ENCODE measurements at regions not wholly inside any gene's neighbourhood (a gene's known extent, or its start where the extent isn't known, plus 50 kb on each side); places are given as distances from the start of the nearest gene placed in this dataset.
"Not testable (repeated sequence)": the region's sequence is repeated elsewhere in the genome, so short reads cannot be mapped to it uniquely, and the experiment has no call there.

- not testable (repeated sequence) for DNase-seq
These were observed 85.1 kb upstream of the MAP4 start for GRCh38 chr3:48101301-48101650.

- DNase-seq, result no peak
These were observed 76.1 kb upstream of the MAP4 start for GRCh38 chr3:48092270-48092669.

GRCh38 chr3:48090166-48090939 is 74.1 kb upstream of the MAP4 start:
- DNase-seq, result no peak

GRCh38 chr3:48088749-48089466 is 72.7 kb upstream of the MAP4 start:
- DNase-seq, result peak; percentile 98

- DNase-seq, result peak; percentile 72
These were observed 72.0 kb upstream of the MAP4 start for GRCh38 chr3:48088056-48088748.

- no peak for DNase-seq
These were observed 70.5 kb upstream of the MAP4 start for GRCh38 chr3:48086705-48087104.

GRCh38 chr3:48084929-48085328 is 68.7 kb upstream of the MAP4 start:
- no peak for DNase-seq

- DNase-seq, result no peak
These were observed 68.0 kb upstream of the MAP4 start for GRCh38 chr3:48084170-48084569.

- no peak for DNase-seq
These were observed 66.5 kb upstream of the MAP4 start for GRCh38 chr3:48082580-48083184.

- no peak for DNase-seq
These were observed 61.6 kb upstream of the MAP4 start for GRCh38 chr3:48077815-48078214.

- no peak for DNase-seq
These were observed 53.8 kb upstream of the MAP4 start for GRCh38 chr3:48070030-48070429.

- no peak for DNase-seq
These were observed 53.1 kb upstream of the MAP4 start for GRCh38 chr3:48069339-48069738.

- DNase-seq, result no peak
These were observed 52.7 kb upstream of the MAP4 start for GRCh38 chr3:48068886-48069285.

- not testable (repeated sequence) for DNase-seq
These were observed 52.1 kb upstream of the MAP4 start for GRCh38 chr3:48068320-48068719.

- DNase-seq, result no peak
These were observed 51.1 kb upstream of the MAP4 start for GRCh38 chr3:48067271-48067670.

Data from left hindlimb (tissue), 1 donor.